Osteocyte (in vitro differentiated cells): ENCODE measurements at regions not wholly inside any gene's neighbourhood (a gene's known extent, or its start where the extent isn't known, plus 50 kb on each side); places are given as distances from the start of the nearest gene placed in this dataset.

Experiments used
- DNase-seq: peaks from one replicate; pipeline ENCODE4 v3.0.0; 2021; ENCODE audit warnings: mixed read lengths; ENCODE audit not compliant: unreplicated experiment; ENCODE audit errors: extremely low spot score
- H3K27ac Mint-ChIP-seq: one replicate; pipeline ENCODE4 v1.8.0; 2021; ENCODE audit warnings: mild to moderate bottlenecking, mixed read lengths; ENCODE audit not compliant: unreplicated experiment
- H3K27me3 Mint-ChIP-seq: one replicate; pipeline ENCODE4 v1.8.0; 2021; ENCODE audit warnings: mixed read lengths; ENCODE audit not compliant: unreplicated experiment
- H3K36me3 Mint-ChIP-seq: one replicate; pipeline ENCODE4 v1.8.0; 2021; ENCODE audit warnings: mixed read lengths; ENCODE audit not compliant: unreplicated experiment
- H3K4me1 Mint-ChIP-seq: one replicate; pipeline ENCODE4 v1.8.0; 2021; ENCODE audit warnings: mixed read lengths; ENCODE audit not compliant: unreplicated experiment
- H3K4me3 Mint-ChIP-seq: one replicate; pipeline ENCODE4 v1.8.0; 2021; ENCODE audit warnings: mild to moderate bottlenecking, moderate library complexity, mixed read lengths; ENCODE audit not compliant: unreplicated experiment
- H3K9me3 Mint-ChIP-seq: one replicate; pipeline ENCODE4 v1.8.0; 2021; ENCODE audit warnings: mixed read lengths; ENCODE audit not compliant: unreplicated experiment
- TF ChIP-seq, protein P1 (sequence below): fragments of 200-600 bp; sonication (generic); IDR thresholded peaks from 2 replicates; pipeline ENCODE4 v1.5.0; 2021; ENCODE audit warnings: antibody characterized with exemption, mild to moderate bottlenecking, moderate library complexity

- Mint-ChIP-seq H3K36me3 (no peaks in the 10 kb centered on the region), H3K27ac (no peak overlapping the region), H3K4me3 (no peak overlapping the region), H3K27me3 (peaks cover 2% of the 10 kb centered on the region), H3K9me3 (no peaks in the 10 kb centered on the region), H3K4me1 (no peaks in the 10 kb centered on the region)
- TF ChIP-seq, protein P1, sequence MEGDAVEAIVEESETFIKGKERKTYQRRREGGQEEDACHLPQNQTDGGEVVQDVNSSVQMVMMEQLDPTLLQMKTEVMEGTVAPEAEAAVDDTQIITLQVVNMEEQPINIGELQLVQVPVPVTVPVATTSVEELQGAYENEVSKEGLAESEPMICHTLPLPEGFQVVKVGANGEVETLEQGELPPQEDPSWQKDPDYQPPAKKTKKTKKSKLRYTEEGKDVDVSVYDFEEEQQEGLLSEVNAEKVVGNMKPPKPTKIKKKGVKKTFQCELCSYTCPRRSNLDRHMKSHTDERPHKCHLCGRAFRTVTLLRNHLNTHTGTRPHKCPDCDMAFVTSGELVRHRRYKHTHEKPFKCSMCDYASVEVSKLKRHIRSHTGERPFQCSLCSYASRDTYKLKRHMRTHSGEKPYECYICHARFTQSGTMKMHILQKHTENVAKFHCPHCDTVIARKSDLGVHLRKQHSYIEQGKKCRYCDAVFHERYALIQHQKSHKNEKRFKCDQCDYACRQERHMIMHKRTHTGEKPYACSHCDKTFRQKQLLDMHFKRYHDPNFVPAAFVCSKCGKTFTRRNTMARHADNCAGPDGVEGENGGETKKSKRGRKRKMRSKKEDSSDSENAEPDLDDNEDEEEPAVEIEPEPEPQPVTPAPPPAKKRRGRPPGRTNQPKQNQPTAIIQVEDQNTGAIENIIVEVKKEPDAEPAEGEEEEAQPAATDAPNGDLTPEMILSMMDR: no peak
- DNase-seq: no peak
Observed at GRCh38 chr1:88009916-88010315, 674.2 kb upstream of the PKN2 start.

DNA sequence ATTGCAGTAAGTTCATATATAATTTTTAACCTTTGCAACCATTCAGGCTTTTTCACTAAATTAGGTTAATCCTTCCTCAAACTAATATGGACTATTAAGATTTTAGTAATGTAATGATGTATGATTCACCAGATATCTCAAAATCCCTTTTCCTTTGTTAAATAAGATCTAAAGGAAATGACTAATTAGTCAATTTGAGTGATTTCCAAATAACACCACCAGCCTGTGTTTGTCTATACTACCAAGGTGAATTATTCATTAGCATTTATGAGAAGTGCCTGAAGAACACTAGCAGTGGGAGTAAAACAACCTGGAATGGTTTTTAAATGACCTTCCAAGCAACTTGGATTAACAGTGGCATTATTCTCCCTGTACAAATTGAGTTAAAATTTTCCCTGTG lies 670.6 kb upstream of the PKN2 start:
- no peaks in the 10 kb centered on the region for H3K36me3 Mint-ChIP-seq
- H3K9me3 Mint-ChIP-seq: no peaks in the 10 kb centered on the region
- DNase-seq: no peak
- peaks cover 2% of the 10 kb centered on the region for H3K27me3 Mint-ChIP-seq
- no peak overlapping the region for H3K27ac Mint-ChIP-seq
- no peaks in the 10 kb centered on the region for H3K4me1 Mint-ChIP-seq
- TF ChIP-seq, protein P1: no peak
- H3K4me3 Mint-ChIP-seq: no peak overlapping the region

DNA sequence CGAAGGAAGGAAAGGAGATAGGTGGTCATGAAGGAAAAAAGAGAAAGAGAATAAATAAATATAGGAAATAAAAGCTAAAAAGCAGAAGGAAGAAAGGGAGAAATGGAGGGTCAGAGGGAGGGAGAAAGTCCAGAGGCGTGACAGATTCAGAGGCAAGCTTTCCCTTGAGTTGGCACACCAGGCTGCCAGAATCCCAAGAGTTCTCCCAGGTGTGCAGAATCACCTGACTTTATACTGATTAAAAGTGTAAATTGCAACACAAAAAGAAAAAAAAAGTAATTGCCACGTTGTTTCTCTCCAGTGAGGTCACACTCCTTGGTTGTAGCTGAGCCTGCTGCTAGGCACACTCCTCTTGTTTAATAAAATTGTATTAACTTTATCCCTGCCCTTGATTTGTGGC lies 669.9 kb upstream of the PKN2 start:
- H3K27me3 Mint-ChIP-seq: peaks cover 2% of the 10 kb centered on the region
- H3K27ac Mint-ChIP-seq: no peak overlapping the region
- no peaks in the 10 kb centered on the region for H3K9me3 Mint-ChIP-seq
- DNase-seq: no peak
- H3K4me1 Mint-ChIP-seq: no peaks in the 10 kb centered on the region
- H3K36me3 Mint-ChIP-seq: no peaks in the 10 kb centered on the region
- H3K4me3 Mint-ChIP-seq: no peak overlapping the region
- TF ChIP-seq, protein P1: no peak

DNA sequence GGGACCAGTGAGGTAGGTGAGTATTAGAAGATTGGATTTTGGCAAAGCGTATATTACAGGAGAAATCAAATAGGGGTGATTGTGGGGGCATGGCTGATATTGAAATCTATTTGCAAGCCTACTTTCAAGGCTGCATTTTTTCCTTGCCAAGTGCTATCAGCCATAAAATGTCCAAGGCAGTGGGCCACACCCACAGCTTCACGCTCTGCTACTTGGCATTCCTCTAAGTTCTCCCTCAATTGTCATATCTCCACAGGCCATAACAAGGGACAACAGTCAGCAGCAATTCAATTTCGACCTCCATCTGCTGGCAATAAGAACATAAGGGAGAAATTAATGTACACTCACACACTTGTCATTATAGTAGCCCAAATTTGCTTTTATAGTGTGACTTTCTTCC lies 667.1 kb upstream of the PKN2 start:
- H3K4me1 Mint-ChIP-seq: no peaks in the 10 kb centered on the region
- DNase-seq: no peak
- H3K4me3 Mint-ChIP-seq: no peak overlapping the region
- no peaks in the 10 kb centered on the region for H3K27me3 Mint-ChIP-seq
- no peaks in the 10 kb centered on the region for H3K36me3 Mint-ChIP-seq
- TF ChIP-seq, protein P1: no peak
- no peaks in the 10 kb centered on the region for H3K9me3 Mint-ChIP-seq
- no peak overlapping the region for H3K27ac Mint-ChIP-seq

DNA sequence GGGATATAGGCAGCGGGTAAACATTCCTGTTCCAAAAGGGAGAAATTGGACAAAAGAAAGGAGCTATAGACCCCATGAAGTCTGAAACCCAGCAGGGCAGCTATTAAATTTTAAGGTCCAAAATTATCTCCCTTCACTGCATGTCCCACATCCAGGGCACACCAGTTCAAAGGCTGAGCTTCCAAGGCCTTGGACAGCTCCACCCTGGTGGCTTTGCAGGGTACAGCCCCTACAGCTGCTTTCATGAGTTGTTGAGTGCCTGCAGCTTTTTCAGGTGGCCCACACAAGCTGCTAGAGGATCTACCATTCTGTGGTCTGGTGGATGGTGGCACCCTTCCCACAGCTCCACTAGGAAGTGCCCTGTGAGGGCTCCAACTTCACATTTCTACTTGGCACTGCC lies 662.5 kb upstream of the PKN2 start:
- Mint-ChIP-seq H3K9me3 (no peaks in the 10 kb centered on the region), H3K27ac (no peak overlapping the region)
- TF ChIP-seq, protein P1: no peak

More for the DNA sequence above, 662.5 kb upstream of the PKN2 start:
- H3K36me3 Mint-ChIP-seq: no peaks in the 10 kb centered on the region
- no peak for DNase-seq
- H3K4me1 Mint-ChIP-seq: no peaks in the 10 kb centered on the region
- H3K27me3 Mint-ChIP-seq: no peaks in the 10 kb centered on the region
- H3K4me3 Mint-ChIP-seq: no peak overlapping the region
